K562 (cell line): ENCODE measurements at regions not wholly inside any gene's neighbourhood (a gene's known extent, or its start where the extent isn't known, plus 50 kb on each side); places are given as distances from the start of the nearest gene placed in this dataset.

Experiments
- ATAC-seq: fragments of 200-7000 bp; cut with Tn5 transposase; 3 replicates; pipeline ENCODE4 v1.9.1; 2020; ENCODE audit warnings: moderate library complexity
- BruUV-seq: library from RNA; stranded (reverse); fragments of 400-500 nt; replicated peaks from 2 replicates; lab custom pipeline; 2021; lab: Mats Ljungman, UMichigan
- CTCF ChIA-PET: fragments of 300-600 bp; formaldehyde crosslinking; extraction: SDS; loops from one replicate; lab custom pipeline; 2021; ENCODE audit warnings: low intra/inter-chr PET ratio; lab: Yijun Ruan, JAX
- POLR2A ChIA-PET: fragments of 300-600, 350-650 bp; sonication (Branson Sonifier 250); formaldehyde crosslinking; extraction: SDS; loops from one replicate; lab custom pipeline; 2021; ENCODE audit warnings: antibody characterized with exemption, inconsistent platforms; lab: Yijun Ruan, JAX
- DNase-seq, 4 experiments: peaks; one replicate each; pipeline versions ENCODE4 v3.0.0 to v3.0.0-alpha.2; 2011 to 2018; ENCODE audit warnings: low spot score in 3 of 4, mixed read lengths in 3 of 4; ENCODE audit errors: extremely low read depth in 1 of 4
- FAIRE-seq: peaks from 2 replicates; lab custom pipeline; 2011; peaks lifted over from hg19 to GRCh38; lab: Jason Lieb, UNC
- H2AFZ ChIP-seq: 2 replicates; pipeline ENCODE4 v1.6.0; 2011; ENCODE audit warnings: low read depth, low read length, control low read depth, inconsistent platforms
- H3K27ac ChIP-seq: fragments of 200-600 bp; 3 replicates; pipeline ENCODE4 v1.8.0; 2011; ENCODE audit warnings: low read depth, mild to moderate bottlenecking, control low read depth, inconsistent platforms, low read length, moderate library complexity, mixed read lengths; ENCODE audit errors: extremely low read depth
- H3K27me3 ChIP-seq, 2 experiments: fragments of 300-600 bp in 1 of 2; 2 replicates in 1 of 2; 3 replicates in 1 of 2; pipeline versions ENCODE4 v1.6.0 to v1.8.0; 2011; ENCODE audit warnings: inconsistent platforms in 2 of 2, low read length in 2 of 2, mild to moderate bottlenecking in 1 of 2, mixed read lengths in 1 of 2, moderate library complexity in 1 of 2; ENCODE audit not compliant: control insufficient read depth in 2 of 2, insufficient read depth in 2 of 2
- H3K36me3 ChIP-seq: fragments of 300-600 bp; 3 replicates; pipeline ENCODE4 v1.8.0; 2011; ENCODE audit warnings: mild to moderate bottlenecking, low read length, inconsistent platforms; ENCODE audit not compliant: control insufficient read depth, insufficient read depth
- H3K4me1 ChIP-seq, 2 experiments: fragments of 200-600 bp in 1 of 2; replicated peaks in 1 of 2; 2 replicates in 1 of 2; 3 replicates in 1 of 2; pipeline versions ENCODE4 v1.5.1 to v1.8.0; 2011; ENCODE audit warnings: inconsistent platforms in 2 of 2, low read length in 2 of 2, mild to moderate bottlenecking in 1 of 2, mixed read lengths in 1 of 2, moderate library complexity in 1 of 2; ENCODE audit not compliant: control insufficient read depth in 2 of 2, insufficient read depth in 2 of 2
- H3K4me2 ChIP-seq: 2 replicates; pipeline ENCODE4 v1.6.1; 2011; ENCODE audit warnings: low read length, control low read depth, inconsistent platforms, mixed read lengths; ENCODE audit not compliant: insufficient read depth
- H3K4me3 ChIP-seq: fragments of 200-600 bp; sonication (generic), shearing (Covaris generic); 2 replicates; pipeline ENCODE4 v1.5.1; 2016; ENCODE audit warnings: control low read depth, inconsistent platforms
- H3K79me2 ChIP-seq: fragments of 200-600 bp; 3 replicates; pipeline ENCODE4 v1.8.0; 2011; ENCODE audit warnings: low read length, inconsistent platforms; ENCODE audit not compliant: control insufficient read depth, insufficient read depth
- H3K9ac ChIP-seq, 2 experiments: 2 replicates each; pipeline versions ENCODE4 v1.6.0 to v1.6.1; 2011; ENCODE audit warnings: low read depth in 2 of 2, low read length in 2 of 2, control low read depth in 1 of 2, inconsistent platforms in 1 of 2, mild to moderate bottlenecking in 1 of 2, mixed read lengths in 1 of 2; ENCODE audit not compliant: insufficient read depth in 1 of 2
- H3K9me1 ChIP-seq: one replicate; pipeline ENCODE4 v1.6.0; 2011; ENCODE audit warnings: inconsistent platforms, mild to moderate bottlenecking, low read length, moderate library complexity; ENCODE audit not compliant: control insufficient read depth, insufficient read depth
- H3K9me3 ChIP-seq: replicated peaks from 2 replicates; pipeline ENCODE4 v1.5.1; 2011; ENCODE audit warnings: low read depth, low read length, inconsistent platforms; ENCODE audit not compliant: control insufficient read depth, insufficient read depth
- H4K20me1 ChIP-seq: replicated peaks from 2 replicates; pipeline ENCODE4 v1.6.1; 2011; ENCODE audit warnings: low read length, inconsistent platforms, mixed read lengths; ENCODE audit not compliant: control insufficient read depth, insufficient read depth
- ETV5 ChIP-seq: sonication (generic); formaldehyde crosslinking; IDR thresholded peaks from 2 replicates; pipeline ENCODE4 v1.4.0; 2020; ENCODE audit warnings: low read depth, mild to moderate bottlenecking, missing genetic modification reagents
- HDGF ChIP-seq: fragments of 450-650 bp; IDR thresholded peaks from 2 replicates; pipeline ENCODE4 v1.6.1; 2016
- LARP7 ChIP-seq: fragments of 450-650 bp; IDR thresholded peaks from 2 replicates; pipeline ENCODE4 v1.6.1; 2016
- ZNF174 ChIP-seq: fragments of 250-450 bp; sonication (Bioruptor Pico); IDR thresholded peaks from 2 replicates; pipeline ENCODE4 v1.4.0; 2020; ENCODE audit warnings: mild to moderate bottlenecking
- ZNF354B ChIP-seq: fragments of 250-450 bp; sonication (Bioruptor Pico); IDR thresholded peaks from 2 replicates; pipeline ENCODE4 v1.4.0; 2020
- WGBS: fragments of 100-300 bp; shearing (Covaris generic); methylation state at CpG from one replicate; pipeline ENCODE4 v1.1.6; 2016; ENCODE audit warnings: low coverage, mixed read lengths; ENCODE audit not compliant: insufficient coverage; ENCODE audit errors: missing lambda C conversion rate; 5-methylcytosine and 5-hydroxymethylcytosine counted together
- in situ Hi-C: fragments of 300-500 bp; cut with MboI; formaldehyde crosslinking; loops from 4 replicates; pipeline ENCODE4 v1.15.0; 2018; ENCODE audit warnings: inconsistent platforms, mixed read lengths
- intact Hi-C: fragments of 100-400 bp; cut with micrococcal nuclease; formaldehyde crosslinking; loops from 2 replicates; pipeline ENCODE4 v1.14.2; 2022

GRCh38 chr6:63022631-63023030 is 188.6 kb upstream of the FKBP1C start:
- DNase-seq (no peak), ATAC-seq (no peak), FAIRE-seq (no peak)
- no TSS peak for BruUV-seq
- POLR2A ChIA-PET: no interaction called here
- H2AFZ ChIP-seq: no peak overlapping the region
- H3K9me3 ChIP-seq: no peaks in the 10 kb centered on the region; the same call in 1 of the 2 replicates
- H3K9ac ChIP-seq: no peak overlapping the region
- no peaks in the 10 kb centered on the region for H4K20me1 ChIP-seq
- H3K27ac ChIP-seq: no peak overlapping the region
- no peaks in the 10 kb centered on the region for H3K79me2 ChIP-seq
- intact Hi-C loops: no loop called here
- no peak for TF ChIP-seq LARP7
- no peak for TF ChIP-seq ETV5 (CRISPR knock-in tag)
- TF ChIP-seq, all 486 proteins: peak for 0
- Histone ChIP-seq H3K4me2 (no peak overlapping the region), H3K36me3 (no peaks in the 10 kb centered on the region), H3K4me1 (no peaks in the 10 kb centered on the region), H3K4me3 (no peak overlapping the region), H3K27me3 (no peaks in the 10 kb centered on the region), H3K9me1 (no peaks in the 10 kb centered on the region)
- CTCF ChIA-PET: no interaction called here
- in situ Hi-C loops: no loop called here
- WGBS: 0% methylated on average over 2 of the region's 2 CpGs

DNA sequence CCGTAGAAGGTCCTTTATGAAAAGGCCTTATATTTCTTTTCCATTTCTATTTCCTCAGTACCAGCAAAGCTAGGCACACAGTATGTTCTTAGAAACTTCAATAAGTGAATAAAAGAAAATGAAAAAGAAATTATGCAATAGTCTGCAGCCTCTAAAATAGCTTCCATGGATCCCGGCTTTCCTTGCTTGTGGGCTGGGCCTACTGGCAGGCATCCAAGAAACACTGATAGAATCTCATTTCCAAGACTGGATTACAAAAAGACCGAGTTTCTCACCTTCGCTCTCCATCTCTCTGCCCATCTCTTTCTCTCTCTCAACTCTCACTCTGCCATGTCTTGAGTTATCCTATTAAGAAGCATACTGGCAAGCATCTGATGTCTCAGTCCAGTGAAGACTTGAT is 187.5 kb upstream of the FKBP1C start:
- intact Hi-C loops: no loop called here
- Histone ChIP-seq H3K4me1 (no peaks in the 10 kb centered on the region), H2AFZ (no peak overlapping the region), H3K79me2 (no peaks in the 10 kb centered on the region), H3K4me2 (no peak overlapping the region), H3K9me1 (no peaks in the 10 kb centered on the region), H3K9me3 (no peaks in the 10 kb centered on the region; the same call in 1 of the 2 replicates), H4K20me1 (no peaks in the 10 kb centered on the region), H3K4me3 (no peak overlapping the region), H3K36me3 (no peaks in the 10 kb centered on the region), H3K27me3 (no peaks in the 10 kb centered on the region), H3K27ac (no peak overlapping the region), H3K9ac (no peak overlapping the region)
- in situ Hi-C loops: no loop called here
- DNase-seq: no peak
- POLR2A ChIA-PET: no interaction called here
- no TSS peak for BruUV-seq
- ATAC-seq: no peak
- FAIRE-seq: no peak
- TF ChIP-seq ZNF354B (CRISPR knock-in tag): no peak
- TF ChIP-seq ZNF174 (CRISPR knock-in tag): no peak
- no peak for TF ChIP-seq HDGF
- CTCF ChIA-PET: interaction anchor here (0.6 kb wide), 1 partner anchor 9 kb away, joined by 5 read pairs; no protein-coding TSS in a partner anchor
- WGBS: 0% methylated on average over 4 of the region's 4 CpGs
